NCI-H1048 (cell line): ENCODE measurements at regions not wholly inside any gene's neighbourhood (a gene's known extent, or its start where the extent isn't known, plus 50 kb on each side); places are given as distances from the start of the nearest gene placed in this dataset.

Experiments
- DNase-seq: peaks from one replicate; lab custom pipeline; 2025; lab: John Stamatoyannopoulos, UW

- DNase-seq = no peak
Measured at GRCh38 chr2:72004201-72004915, 143.3 kb downstream of the CYP26B1 start.

GRCh38 chr2:72003796-72004195, 143.9 kb downstream of the CYP26B1 start:
- no peak for DNase-seq

- no peak for DNase-seq
Measured at GRCh38 chr2:72003124-72003523, 144.5 kb downstream of the CYP26B1 start.

GRCh38 chr2:72001937-72002690, 145.5 kb downstream of the CYP26B1 start:
- no peak for DNase-seq

- no peak for DNase-seq
Measured at GRCh38 chr2:72000110-72000509, 147.6 kb downstream of the CYP26B1 start.

- DNase-seq = no peak
Measured at GRCh38 chr2:71999580-71999979, 148.1 kb downstream of the CYP26B1 start.

GRCh38 chr2:71997843-71998242, 149.8 kb downstream of the CYP26B1 start:
- DNase-seq = no peak

GRCh38 chr2:71995067-71995665, 152.5 kb downstream of the CYP26B1 start:
- no peak for DNase-seq

- DNase-seq = no peak
Measured at GRCh38 chr2:71992036-71992435, 155.6 kb downstream of the CYP26B1 start.

- DNase-seq = no peak
Measured at GRCh38 chr2:71991397-71991796, 156.3 kb downstream of the CYP26B1 start.

- no peak for DNase-seq
Measured at GRCh38 chr2:71990826-71991225, 156.8 kb downstream of the CYP26B1 start.

- DNase-seq = no peak
Measured at GRCh38 chr2:71990122-71990521, 157.5 kb downstream of the CYP26B1 start.

GRCh38 chr2:71989671-71990070, 158.0 kb downstream of the CYP26B1 start:
- DNase-seq = no peak

- no peak for DNase-seq
Measured at GRCh38 chr2:71988170-71988569, 159.5 kb downstream of the CYP26B1 start.

GRCh38 chr2:71976685-71977084, 171.0 kb downstream of the CYP26B1 start:
- no peak for DNase-seq

- no peak for DNase-seq
Measured at GRCh38 chr2:71974846-71975245, 172.8 kb downstream of the CYP26B1 start.

GRCh38 chr2:71971493-71971892, 176.2 kb downstream of the CYP26B1 start:
- no peak for DNase-seq

GRCh38 chr2:71965530-71965929, 182.1 kb downstream of the CYP26B1 start:
- no peak for DNase-seq

- DNase-seq = no peak
Measured at GRCh38 chr2:71962911-71963694, 184.6 kb downstream of the CYP26B1 start.

GRCh38 chr2:71962350-71962749, 185.3 kb downstream of the CYP26B1 start:
- no peak for DNase-seq

GRCh38 chr2:71961289-71962027, 186.2 kb downstream of the CYP26B1 start:
- DNase-seq = no peak

GRCh38 chr2:71959494-71959893, 188.2 kb downstream of the CYP26B1 start:
- DNase-seq = no peak
